Spleen (tissue), 7 donors: ENCODE measurements at regions not wholly inside any gene's neighbourhood (a gene's known extent, or its start where the extent isn't known, plus 50 kb on each side); places are given as distances from the start of the nearest gene placed in this dataset.

Source experiments
- POLR2A ChIP-seq, 3 donors: fragments of 450-650 bp; IDR thresholded peaks; one replicate each; pipeline ENCODE4 v1.5.1; 2017; ENCODE audit warnings: antibody characterized with exemption in 3 of 3, mild to moderate bottlenecking in 1 of 3
- POLR2AphosphoS5 ChIP-seq, 3 donors: sonication (generic); formaldehyde crosslinking; IDR thresholded peaks; one replicate each; pipeline ENCODE4 v1.5.1; 2017; ENCODE audit warnings: antibody characterized with exemption in 3 of 3
- TF ChIP-seq, protein P1 (sequence below), 11 experiments: fragments of 200-600 bp in 7 of 11; fragments of 450-650 bp in 4 of 11; sonication (generic) in 4 of 11; IDR thresholded peaks in 8 of 11; conservative IDR thresholded peaks in 3 of 11; 1 replicate in 7 of 11; 2 replicates in 4 of 11; pipeline versions ENCODE4 v1.4.0 to v1.8.0; 2016 to 2021; ENCODE audit warnings: antibody characterized with exemption in 11 of 11, inconsistent platforms in 4 of 11, mild to moderate bottlenecking in 1 of 11
- donor health status: DM: no; HTN: no; CAD: no; lungs with moderate emphysema.
- donor health status: DM: no; HTN: no; CAD: no.
- donor health status: DM: no; HTN: no; CAD: no.

DNA sequence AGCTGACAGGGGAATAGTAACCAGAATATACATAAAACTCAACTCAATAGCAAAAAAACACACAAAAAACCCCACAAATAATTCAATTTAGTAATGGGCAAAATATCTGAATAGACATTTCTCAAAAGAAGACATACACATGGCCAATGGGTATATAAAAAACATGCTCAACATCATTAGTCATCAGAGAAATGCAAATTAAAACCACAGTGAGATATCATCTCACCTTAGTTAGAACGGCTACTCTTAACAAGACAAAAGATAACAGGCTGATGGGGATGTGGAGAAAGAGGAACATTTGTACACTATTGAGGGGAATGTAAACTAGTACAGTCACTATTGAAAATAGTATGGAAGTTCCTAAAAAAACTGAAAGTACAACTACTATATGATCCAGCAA lies 678.6 kb downstream of the MECOM start:
- TF ChIP-seq, protein P1, sequence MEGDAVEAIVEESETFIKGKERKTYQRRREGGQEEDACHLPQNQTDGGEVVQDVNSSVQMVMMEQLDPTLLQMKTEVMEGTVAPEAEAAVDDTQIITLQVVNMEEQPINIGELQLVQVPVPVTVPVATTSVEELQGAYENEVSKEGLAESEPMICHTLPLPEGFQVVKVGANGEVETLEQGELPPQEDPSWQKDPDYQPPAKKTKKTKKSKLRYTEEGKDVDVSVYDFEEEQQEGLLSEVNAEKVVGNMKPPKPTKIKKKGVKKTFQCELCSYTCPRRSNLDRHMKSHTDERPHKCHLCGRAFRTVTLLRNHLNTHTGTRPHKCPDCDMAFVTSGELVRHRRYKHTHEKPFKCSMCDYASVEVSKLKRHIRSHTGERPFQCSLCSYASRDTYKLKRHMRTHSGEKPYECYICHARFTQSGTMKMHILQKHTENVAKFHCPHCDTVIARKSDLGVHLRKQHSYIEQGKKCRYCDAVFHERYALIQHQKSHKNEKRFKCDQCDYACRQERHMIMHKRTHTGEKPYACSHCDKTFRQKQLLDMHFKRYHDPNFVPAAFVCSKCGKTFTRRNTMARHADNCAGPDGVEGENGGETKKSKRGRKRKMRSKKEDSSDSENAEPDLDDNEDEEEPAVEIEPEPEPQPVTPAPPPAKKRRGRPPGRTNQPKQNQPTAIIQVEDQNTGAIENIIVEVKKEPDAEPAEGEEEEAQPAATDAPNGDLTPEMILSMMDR (IDR thresholded peaks at IDR 0.05 in 8 of 11, conservative IDR thresholded peaks at IDR 0.05 in 3 of 11): no peak
- TF ChIP-seq POLR2A (IDR thresholded peaks at IDR 0.05) (no peak), POLR2AphosphoS5 (IDR thresholded peaks at IDR 0.05) (no peak)
